ENCODE measurements at regions not wholly inside any gene's neighbourhood (a gene's known extent, or its start where the extent isn't known, plus 50 kb on each side); places are given as distances from the start of the nearest gene placed in this dataset.

- no peak for DNase-seq (ENCODE audit: unreplicated experiment)
- Mint-ChIP-seq H3K36me3 (ENCODE audit: insufficient read depth, unreplicated experiment) (no peaks in the 10 kb centered on the region), H3K27ac (ENCODE audit: low read depth, unreplicated experiment) (no peak overlapping the region), H3K9me3 (ENCODE audit: unreplicated experiment) (no peaks in the 10 kb centered on the region), H3K4me3 (ENCODE audit: unreplicated experiment) (no peak overlapping the region), H3K27me3 (ENCODE audit: insufficient read depth, unreplicated experiment) (no peaks in the 10 kb centered on the region), H3K4me1 (ENCODE audit: insufficient read depth, unreplicated experiment) (peaks cover 9% of the 10 kb centered on the region)
- intact Hi-C loops (cut with micrococcal nuclease) = no loop called here
- ChIA-PET POLR2A (no interaction called here), CTCF (interaction anchor here (0.6 kb wide), 1 partner anchor 216 kb away, joined by 3 read pairs; the partner anchor contains the start of gene HOXC5)
- no TSS peak for BruUV-seq (replicated peaks)
- no peak for TF ChIP-seq CTCF (IDR thresholded peaks at IDR 0.05; ENCODE audit: unreplicated experiment)
These were observed 65.2 kb upstream of the CISTR start for GRCh38 chr12:53817021-53817389.

- H3K4me3 Mint-ChIP-seq (ENCODE audit: unreplicated experiment) = no peak overlapping the region
- BruUV-seq (replicated peaks) = no TSS peak
- intact Hi-C loops (cut with micrococcal nuclease) = no loop called here
- no peak for TF ChIP-seq CTCF (IDR thresholded peaks at IDR 0.05; ENCODE audit: unreplicated experiment)
- H3K27me3 Mint-ChIP-seq (ENCODE audit: insufficient read depth, unreplicated experiment) = no peaks in the 10 kb centered on the region
- POLR2A ChIA-PET = interaction anchor here (0.6 kb wide), 1 partner anchor 76 kb away, joined by 4 read pairs; no protein-coding TSS in a partner anchor
- H3K4me1 Mint-ChIP-seq (ENCODE audit: insufficient read depth, unreplicated experiment) = peaks cover 15% of the 10 kb centered on the region
- DNase-seq (ENCODE audit: unreplicated experiment) = peak; percentile 66
- CTCF ChIA-PET = interaction anchor here (0.6 to 1.5 kb wide), 5 partner anchors 9 to 731 kb away, joined by 3 to 4 read pairs (median 3); no protein-coding TSS in a partner anchor
- no peaks in the 10 kb centered on the region for H3K9me3 Mint-ChIP-seq (ENCODE audit: unreplicated experiment)
- H3K36me3 Mint-ChIP-seq (ENCODE audit: insufficient read depth, unreplicated experiment) = no peaks in the 10 kb centered on the region
- peak overlapping the region; percentile 16 for H3K27ac Mint-ChIP-seq (ENCODE audit: low read depth, unreplicated experiment)
These were observed 68.9 kb upstream of the CISTR start for GRCh38 chr12:53820514-53821306.

GRCh38 chr12:53824001-53824712 is 72.4 kb upstream of the CISTR start:
- intact Hi-C loops (cut with micrococcal nuclease) = no loop called here
- no peak for DNase-seq (ENCODE audit: unreplicated experiment)
- ChIA-PET CTCF (interaction anchor here (0.6 to 1.8 kb wide), 3 partner anchors 16 to 611 kb away, joined by 3 to 6 read pairs (median 6); no protein-coding TSS in a partner anchor), POLR2A (no interaction called here)
- TF ChIP-seq CTCF (IDR thresholded peaks at IDR 0.05; ENCODE audit: unreplicated experiment) = no peak
- no peaks in the 10 kb centered on the region for H3K36me3 Mint-ChIP-seq (ENCODE audit: insufficient read depth, unreplicated experiment)
- no peaks in the 10 kb centered on the region for H3K9me3 Mint-ChIP-seq (ENCODE audit: unreplicated experiment)
- H3K27ac Mint-ChIP-seq (ENCODE audit: low read depth, unreplicated experiment) = no peak overlapping the region
- H3K4me1 Mint-ChIP-seq (ENCODE audit: insufficient read depth, unreplicated experiment) = peaks cover 24% of the 10 kb centered on the region
- H3K27me3 Mint-ChIP-seq (ENCODE audit: insufficient read depth, unreplicated experiment) = no peaks in the 10 kb centered on the region
- no TSS peak for BruUV-seq (replicated peaks)
- H3K4me3 Mint-ChIP-seq (ENCODE audit: unreplicated experiment) = no peak overlapping the region
